ENCODE measurements at regions not wholly inside any gene's neighbourhood (a gene's known extent, or its start where the extent isn't known, plus 50 kb on each side); places are given as distances from the start of the nearest gene placed in this dataset.

GRCh38 chr7:47213276-47213675 lies 368.6 kb downstream of the TNS3 start:
- TF ChIP-seq POLR2AphosphoS5 (IDR thresholded peaks at IDR 0.05; ENCODE audit: borderline replicate concordance, low read depth, low read length): no peak
- no peak for TF ChIP-seq EZH2 (IDR thresholded peaks at IDR 0.05)
- no peak for TF ChIP-seq FOXP2 (optimal IDR thresholded peaks at IDR 0.05; ENCODE audit: control extremely low read depth, extremely low read length, insufficient read depth)

Measured in SK-N-MC (cell line).